ENCODE measurements at regions not wholly inside any gene's neighbourhood (a gene's known extent, or its start where the extent isn't known, plus 50 kb on each side); places are given as distances from the start of the nearest gene placed in this dataset.
"Not testable (repeated sequence)": the region's sequence is repeated elsewhere in the genome, so short reads cannot be mapped to it uniquely, and the experiment has no call there.

DNA sequence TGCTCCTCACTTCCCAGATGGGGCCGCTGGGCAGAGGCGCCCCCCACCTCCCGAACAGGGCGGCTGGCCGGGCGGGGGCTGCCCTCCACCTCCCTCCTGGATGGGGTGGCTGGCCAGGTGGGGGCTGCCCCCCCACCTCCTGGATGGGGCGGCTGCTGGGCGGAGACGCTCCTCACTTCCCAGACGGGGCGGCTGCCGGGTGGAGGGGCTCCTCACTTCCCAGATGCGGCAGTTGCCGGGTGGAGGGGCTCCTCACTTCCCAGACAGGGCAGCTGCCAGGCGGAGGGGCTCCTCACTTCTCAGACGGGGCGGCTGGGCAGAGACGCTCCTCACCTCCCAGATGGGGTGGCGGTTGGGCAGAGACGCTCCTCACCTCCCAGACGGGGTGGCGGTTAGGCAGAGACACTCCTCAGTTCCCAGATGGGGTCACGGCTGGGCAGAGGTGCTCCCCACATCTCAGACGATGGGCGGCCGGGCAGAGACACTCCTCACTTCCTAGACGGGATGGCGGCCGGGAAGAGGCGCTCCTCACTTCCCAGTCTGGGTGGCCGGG is 428.8 kb downstream of the FGF13 start:
- DNase-seq (ENCODE audit: low read depth), result not testable (repeated sequence)

DNA sequence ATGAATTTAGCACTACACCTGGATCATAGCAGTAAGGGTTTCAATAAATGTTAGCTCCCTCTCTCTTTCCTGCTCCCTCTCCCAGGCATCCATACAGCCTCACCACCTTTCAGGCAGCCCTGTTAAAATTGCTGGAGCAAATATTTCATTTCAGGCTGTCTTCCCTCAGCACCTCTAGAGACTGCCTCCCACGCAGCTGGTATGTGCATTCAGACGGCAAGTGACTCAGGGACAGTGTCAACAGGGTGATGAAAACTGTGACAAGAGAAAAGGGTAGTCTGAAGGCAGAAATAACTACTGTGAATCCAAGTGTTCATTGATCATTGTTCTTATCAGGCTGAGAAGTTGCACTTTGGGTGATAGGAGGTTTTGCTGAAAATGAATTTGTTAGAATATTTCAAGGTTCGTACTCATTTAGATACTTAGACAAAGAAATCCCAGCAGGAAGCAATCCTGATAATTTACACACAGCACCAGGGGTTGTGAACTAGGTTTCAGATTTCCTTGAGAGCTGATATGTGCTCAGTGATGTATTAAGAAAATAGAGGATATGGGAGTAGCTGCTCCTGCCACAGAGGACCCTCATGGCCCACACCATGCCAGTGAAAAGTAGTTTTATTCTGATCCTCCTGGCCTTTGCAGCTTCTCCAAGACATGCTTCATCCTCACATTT is 424.2 kb downstream of the FGF13 start:
- no peak for DNase-seq (ENCODE audit: low read depth)

DNA sequence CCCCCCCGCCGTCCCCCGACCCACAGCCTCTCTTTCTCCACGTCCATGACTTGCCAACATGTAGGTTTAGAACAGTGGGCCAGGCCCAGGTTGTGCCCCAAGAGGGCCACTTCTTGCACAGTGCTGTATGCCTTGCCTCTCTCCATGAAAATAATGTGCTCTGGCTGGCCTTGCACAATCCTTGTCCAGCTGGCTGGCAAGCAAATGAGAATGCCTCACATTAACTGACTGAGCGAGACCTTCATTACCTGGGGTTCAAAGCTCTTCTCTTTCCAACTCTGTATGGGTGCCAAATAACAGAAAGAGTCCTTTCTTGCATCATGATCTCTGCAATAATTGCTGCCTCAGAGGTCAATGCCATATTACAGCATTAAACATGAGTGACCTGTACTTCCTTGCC is 416.6 kb downstream of the FGF13 start:
- no peak for DNase-seq (ENCODE audit: low read depth)

DNA sequence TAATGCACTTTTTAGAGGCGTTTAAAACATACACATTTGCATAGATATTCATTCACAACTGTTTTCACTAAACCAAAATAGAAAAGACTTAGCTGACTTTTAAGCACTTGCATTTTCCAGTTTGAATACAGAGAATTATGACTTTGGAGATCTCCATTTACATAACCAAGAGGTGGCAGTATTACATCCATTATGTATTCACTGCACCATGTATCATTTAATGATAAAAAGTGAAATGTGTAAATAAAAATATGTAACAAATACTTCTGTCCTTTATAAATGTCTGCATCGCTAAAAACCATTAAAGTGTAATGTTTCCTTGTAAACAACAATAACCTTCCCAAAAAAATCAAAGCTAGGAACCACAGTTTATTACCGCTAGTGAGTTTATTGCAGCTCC is 413.2 kb downstream of the FGF13 start:
- DNase-seq (ENCODE audit: low read depth), result no peak

DNA sequence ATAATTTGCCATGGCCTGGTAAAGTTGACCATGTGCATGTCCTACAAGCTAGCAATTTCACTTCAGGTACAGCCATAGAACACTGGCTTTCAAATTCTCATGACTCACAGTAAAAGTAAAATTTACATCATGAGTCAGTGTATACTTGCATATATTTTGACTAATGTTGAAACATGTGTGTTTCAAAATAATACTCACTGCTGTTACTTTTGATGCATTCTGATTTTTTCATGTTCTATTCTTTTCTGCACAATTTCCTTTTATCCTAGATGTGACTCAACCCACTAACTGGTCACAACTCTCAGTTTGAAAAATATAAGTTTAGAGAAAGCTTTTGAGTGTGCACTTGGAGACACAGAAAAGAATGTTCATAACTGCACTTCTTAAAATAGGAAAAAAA is 365.7 kb downstream of the FGF13 start:
- DNase-seq (ENCODE audit: low read depth), result no peak

DNA sequence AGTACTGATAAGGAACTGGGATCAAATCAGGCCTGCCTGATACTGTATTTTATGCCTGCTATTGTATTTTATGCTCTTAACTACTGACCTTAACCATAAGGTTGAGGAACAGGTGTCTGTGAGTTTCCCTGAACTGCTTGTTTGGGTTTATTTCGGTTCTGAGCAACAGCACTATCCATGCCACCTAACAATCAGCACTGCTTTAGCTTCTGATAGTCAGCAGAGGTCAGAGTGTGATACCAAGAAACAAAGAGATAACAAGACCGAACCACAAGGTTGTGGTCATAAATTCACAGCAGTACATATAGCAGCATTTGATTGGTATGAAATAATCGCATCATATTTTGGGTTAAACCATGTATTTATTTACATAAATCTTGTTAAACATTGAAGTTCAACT is 362.2 kb downstream of the FGF13 start:
- DNase-seq (ENCODE audit: low read depth), result no peak

DNA sequence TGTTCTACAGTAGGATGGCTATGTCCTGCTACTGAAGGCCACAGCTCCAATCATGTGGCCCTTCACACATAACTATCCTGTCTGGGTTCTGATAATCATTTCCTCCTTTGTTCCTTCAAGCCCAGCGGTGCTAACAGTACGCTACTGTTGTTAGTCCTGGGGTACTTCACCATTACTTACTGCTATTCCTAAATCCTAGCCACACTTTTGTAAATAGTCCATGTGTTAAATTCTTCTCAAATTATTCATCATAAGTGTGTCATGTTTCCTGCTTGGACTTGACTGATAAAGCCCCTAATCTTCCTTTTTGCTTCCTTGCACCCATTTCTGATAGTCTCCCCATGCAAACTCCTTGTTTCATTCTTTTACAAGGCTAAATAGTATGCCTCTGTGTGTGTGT is 332.6 kb downstream of the FGF13 start:
- no peak for DNase-seq (ENCODE audit: low read depth)

DNA sequence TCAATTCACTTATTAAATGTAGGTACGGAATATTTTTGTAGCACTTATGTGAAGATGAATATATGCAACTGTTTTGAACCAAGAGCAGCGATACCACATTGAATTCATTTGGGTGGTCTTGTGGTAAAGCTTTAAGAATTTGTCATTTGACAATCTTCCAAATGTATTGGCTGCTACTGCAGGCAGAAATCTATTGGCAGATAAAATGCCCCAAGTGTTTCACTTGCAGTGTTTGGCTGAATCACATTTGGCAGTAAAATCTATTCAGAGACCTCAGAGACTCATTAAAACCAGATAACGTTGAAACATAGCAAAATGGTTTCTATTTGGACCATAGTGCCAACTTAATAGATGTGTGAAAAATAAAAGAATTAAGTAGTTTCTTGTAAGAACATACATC is 303.4 kb downstream of the FGF13 start:
- no peak for DNase-seq (ENCODE audit: low read depth)

DNA sequence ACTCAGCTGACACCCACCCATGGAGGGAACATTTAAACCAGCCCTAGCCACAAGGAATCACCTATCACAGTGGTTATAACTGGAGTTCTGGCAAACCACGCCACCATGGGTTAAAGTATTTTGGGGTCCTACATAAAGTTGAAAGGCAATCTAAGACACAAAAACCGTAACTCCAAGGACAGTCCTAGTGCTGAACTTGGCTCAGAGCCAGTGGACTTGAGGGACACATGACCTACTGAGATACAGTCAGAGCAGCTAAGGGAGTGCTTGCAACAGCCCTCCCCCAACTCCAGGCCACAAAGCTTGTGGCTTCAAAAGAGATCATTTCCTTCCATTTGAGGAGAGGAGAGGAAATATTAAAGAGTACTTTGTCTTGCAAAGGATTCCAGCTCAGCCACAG is 300.5 kb downstream of the FGF13 start:
- DNase-seq (ENCODE audit: low read depth), result no peak
